Heart left ventricle (tissue), 16 donors: ENCODE measurements at regions not wholly inside any gene's neighbourhood (a gene's known extent, or its start where the extent isn't known, plus 50 kb on each side); places are given as distances from the start of the nearest gene placed in this dataset.
A peak's percentile ranks its signal among the peaks of the same experiment; 100 is the strongest.
"Not testable (repeated sequence)": the region's sequence is repeated elsewhere in the genome, so short reads cannot be mapped to it uniquely, and the experiment has no call there.

Experiments
- ATAC-seq, 4 donors: fragments of 200-7000 bp; cut with Tn5 transposase; one replicate each; pipeline ENCODE4 v1.9.1; 2020 to 2022; ENCODE audit warnings: moderate library complexity in 4 of 4, mild to moderate bottlenecking in 3 of 4, moderate number of reproducible peaks in 1 of 4
- DNase-seq, 5 donors: peaks; one replicate each; pipeline ENCODE4 v3.0.0-alpha.2; 2020
- H3K27ac ChIP-seq, 12 donors: fragments of 200-600 bp; sonication (generic) in 4 of 12; one replicate each; pipeline versions ENCODE4 v1.5.0 to v1.8.0; 2016 to 2022; ENCODE audit warnings: mild to moderate bottlenecking in 2 of 12
- H3K27me3 ChIP-seq, 9 donors: fragments of 200-600 bp; sonication (generic) in 2 of 9; one replicate each; pipeline versions ENCODE4 v1.5.1 to v1.8.0; 2016 to 2022; ENCODE audit warnings: mild to moderate bottlenecking in 3 of 9
- H3K36me3 ChIP-seq, 9 donors: fragments of 200-600 bp; sonication (generic) in 2 of 9; one replicate each; pipeline versions ENCODE4 v1.5.0 to v1.8.0; 2018 to 2022; ENCODE audit warnings: mild to moderate bottlenecking in 2 of 9
- H3K4me1 ChIP-seq, 12 donors: fragments of 200-600 bp; sonication (generic) in 4 of 12; one replicate each; pipeline versions ENCODE4 v1.5.0 to v1.8.0; 2016 to 2022; ENCODE audit warnings: mild to moderate bottlenecking in 3 of 12
- H3K4me3 ChIP-seq, 12 donors: fragments of 200-600 bp; sonication (generic) in 4 of 12; one replicate each; pipeline versions ENCODE4 v1.5.0 to v1.8.0; 2017 to 2022; ENCODE audit warnings: mild to moderate bottlenecking in 9 of 12, moderate library complexity in 4 of 12
- H3K9me3 ChIP-seq, 12 donors: fragments of 200-600 bp; sonication (generic) in 4 of 12; one replicate each; pipeline versions ENCODE4 v1.5.0 to v1.8.0; 2016 to 2022; ENCODE audit warnings: mild to moderate bottlenecking in 1 of 12
- WGBS, 4 donors: extraction: QIAGEN DNeasy Blood & Tissue Kit in 2 of 4; methylation state at CpG; one replicate each; pipeline versions ENCODE4 v1.1.5 to v1.1.7; 2013 to 2018; 5-methylcytosine and 5-hydroxymethylcytosine counted together
- intact Hi-C, 10 donors: fragments of 100-400 bp; cut with DNase I; formaldehyde crosslinking; loops; one replicate each; pipeline versions ENCODE4 v1.11.1 to v1.14.2; 2022
- donor health status: ischemic (EF 13 %, LVEDD 7.1; RV severe dilation, severe dysfunction).
- donor health status: healthy with polysubstance abuse.
- donor health status: DM: no; HTN: yes; CAD: no.
- donor health status: DM: no; HTN: no; CAD: no.
- donor health status: ischemic (EF 25% LVEDD 6.9; RV normal size, moderate dysfunction).
- donor health status: ischemic (EF 25% LVEDD 5.7; RV mildly dilated, moderate dysfunction).
- donor health status: healthy.
- donor health status: DM: yes; HTN: yes; CAD: no.
- donor health status: ischemic (EF 35%, LVEDD 5.7; RV mildly dilated, moderate dysfunction).
- donor health status: nonischemic (EF 11% LVEDD 7.7; RV severe dilation, severe dysfunction).
- donor health status: DM: yes; HTN: yes; CAD: no.
- donor health status: PGD.
- donor health status: ischemic (EF 29% LVEDD 5.4; RV normal size, mild dysfunction).
- donor health status: nonischemic (EF 23%, LVEDD 6.1; RV moderate dilation, normal function).

GRCh38 chr15:84159346-84160269 lies 76.0 kb upstream of the GOLGA6L4 start:
- H3K4me1 ChIP-seq, H3K27ac ChIP-seq, H3K36me3 ChIP-seq, H3K4me3 ChIP-seq, ATAC-seq, H3K9me3 ChIP-seq, intact Hi-C loops, DNase-seq, H3K27me3 ChIP-seq: not testable (repeated sequence)
- WGBS, 4 donors, result 84 to 96% (median 92%) methylated on average over 7 to 17 of the region's 17 CpGs

- H3K9me3 ChIP-seq, H3K27ac ChIP-seq, H3K27me3 ChIP-seq, DNase-seq, H3K36me3 ChIP-seq, intact Hi-C loops, H3K4me3 ChIP-seq, H3K4me1 ChIP-seq: not testable (repeated sequence)
- WGBS, 4 donors, result 83 to 90% (median 87%) methylated on average over 8 of the region's 8 CpGs
- ATAC-seq, result peak in 3 of 4 donors; percentile 9 to 68 (median 67)
Measured at GRCh38 chr15:84164423-84165292, 70.9 kb upstream of the GOLGA6L4 start.

DNA sequence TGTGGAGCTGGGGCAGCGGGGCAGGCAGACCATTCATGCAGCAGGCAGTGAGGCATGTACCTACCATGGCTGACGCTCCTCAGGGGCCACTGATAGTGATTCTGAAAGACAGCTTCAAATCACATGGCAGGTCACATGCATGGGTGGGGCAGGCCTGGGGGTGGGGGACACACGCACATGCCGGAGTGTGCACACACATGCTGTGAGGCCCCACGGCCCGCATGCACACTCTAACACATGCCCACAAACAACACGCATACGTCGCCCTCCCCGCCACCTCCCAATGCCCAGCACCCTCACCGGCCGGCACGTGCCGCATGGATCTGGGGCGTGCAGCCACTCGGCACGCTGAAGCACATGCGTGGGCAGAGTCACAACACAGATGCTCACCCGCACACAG lies 65.5 kb upstream of the GOLGA6L4 start:
- WGBS, 4 donors, result 76 to 88% methylated on average over 5 to 10 of the region's 19 CpGs; no CpG with 5 or more reads in 2 of the 4 donors
- H3K4me1 ChIP-seq, H3K4me3 ChIP-seq, ATAC-seq, DNase-seq, intact Hi-C loops, H3K27me3 ChIP-seq, H3K27ac ChIP-seq, H3K9me3 ChIP-seq, H3K36me3 ChIP-seq: not testable (repeated sequence)

DNA sequence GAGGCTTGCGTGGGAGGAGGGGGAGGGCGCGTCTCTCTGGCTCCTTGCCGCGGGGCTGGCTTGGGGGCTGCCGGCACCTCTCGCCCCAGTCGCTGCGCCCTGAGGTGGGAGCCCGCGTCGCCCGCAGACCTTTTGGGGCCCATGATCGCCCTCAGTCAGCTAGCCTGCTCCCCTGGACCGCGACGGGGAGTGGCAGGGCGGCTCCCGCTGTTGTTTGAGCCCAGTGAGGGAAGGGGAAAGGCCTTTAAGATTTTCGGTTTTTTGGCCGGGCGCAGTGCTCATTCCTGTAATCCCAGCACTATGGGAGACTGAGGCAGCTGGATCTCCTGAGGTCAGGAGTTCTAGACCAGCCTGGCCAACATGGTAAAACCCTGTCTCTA lies 62.4 kb upstream of the GOLGA6L4 start:
- H3K27me3 ChIP-seq, intact Hi-C loops, ATAC-seq, H3K9me3 ChIP-seq, H3K36me3 ChIP-seq, H3K4me1 ChIP-seq: not testable (repeated sequence)
- 1 to 8% methylated on average over 11 to 13 of the region's 22 CpGs; no CpG with 5 or more reads in 2 of the 4 donors for WGBS, 4 donors
- Histone ChIP-seq H3K27ac (peak overlapping the region in 6 of 12 donors; percentile 24 to 72 (median 60)), H3K4me3 (peak overlapping the region in 10 of 12 donors; percentile 30 to 56 (median 46))
- peak in 2 of 5 donors; percentile 34 to 62 for DNase-seq
